Epithelial cell of esophagus (primary cell): ENCODE measurements at regions not wholly inside any gene's neighbourhood (a gene's known extent, or its start where the extent isn't known, plus 50 kb on each side); places are given as distances from the start of the nearest gene placed in this dataset.
A peak's percentile ranks its signal among the peaks of the same experiment; 100 is the strongest.

ENCODE experiments used
- DNase-seq: peaks from one replicate; pipeline ENCODE4 v3.0.0; 2010; ENCODE audit warnings: low read depth
- H3K4me3 ChIP-seq: 2 replicates; pipeline ENCODE4 v1.5.1; 2011; ENCODE audit warnings: mild to moderate bottlenecking, low read length, control low read depth
- TF ChIP-seq, protein P1 (sequence below): IDR thresholded peaks from 2 replicates; pipeline ENCODE4 v1.5.1; 2011; ENCODE audit warnings: low read depth, mild to moderate bottlenecking, low read length, control low read depth, inconsistent platforms; ENCODE audit not compliant: insufficient read depth; ENCODE audit errors: missing control alignments

DNA sequence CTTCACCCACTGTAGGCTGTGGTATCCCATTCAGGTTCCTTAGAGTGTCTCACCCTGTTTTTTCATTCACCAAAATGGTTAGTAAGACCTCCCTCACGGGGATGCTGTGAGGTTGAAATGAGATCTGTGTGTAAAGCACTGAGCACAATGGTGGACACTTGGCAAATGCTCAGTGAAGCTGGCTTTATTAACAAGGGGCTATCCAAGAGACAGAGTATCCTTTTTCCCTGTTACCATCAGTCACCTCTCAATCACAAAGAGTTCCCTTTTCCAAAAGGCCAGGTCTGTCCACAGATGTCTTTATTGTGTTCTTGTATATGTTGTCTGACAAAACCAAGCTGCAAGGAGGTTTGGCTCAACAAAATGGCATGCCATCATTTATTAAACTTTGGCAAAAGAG is 138.9 kb upstream of the RARB start:
- H3K4me3 ChIP-seq, result no peak overlapping the region
- TF ChIP-seq, protein P1, sequence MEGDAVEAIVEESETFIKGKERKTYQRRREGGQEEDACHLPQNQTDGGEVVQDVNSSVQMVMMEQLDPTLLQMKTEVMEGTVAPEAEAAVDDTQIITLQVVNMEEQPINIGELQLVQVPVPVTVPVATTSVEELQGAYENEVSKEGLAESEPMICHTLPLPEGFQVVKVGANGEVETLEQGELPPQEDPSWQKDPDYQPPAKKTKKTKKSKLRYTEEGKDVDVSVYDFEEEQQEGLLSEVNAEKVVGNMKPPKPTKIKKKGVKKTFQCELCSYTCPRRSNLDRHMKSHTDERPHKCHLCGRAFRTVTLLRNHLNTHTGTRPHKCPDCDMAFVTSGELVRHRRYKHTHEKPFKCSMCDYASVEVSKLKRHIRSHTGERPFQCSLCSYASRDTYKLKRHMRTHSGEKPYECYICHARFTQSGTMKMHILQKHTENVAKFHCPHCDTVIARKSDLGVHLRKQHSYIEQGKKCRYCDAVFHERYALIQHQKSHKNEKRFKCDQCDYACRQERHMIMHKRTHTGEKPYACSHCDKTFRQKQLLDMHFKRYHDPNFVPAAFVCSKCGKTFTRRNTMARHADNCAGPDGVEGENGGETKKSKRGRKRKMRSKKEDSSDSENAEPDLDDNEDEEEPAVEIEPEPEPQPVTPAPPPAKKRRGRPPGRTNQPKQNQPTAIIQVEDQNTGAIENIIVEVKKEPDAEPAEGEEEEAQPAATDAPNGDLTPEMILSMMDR, result no peak
- DNase-seq, result no peak

DNA sequence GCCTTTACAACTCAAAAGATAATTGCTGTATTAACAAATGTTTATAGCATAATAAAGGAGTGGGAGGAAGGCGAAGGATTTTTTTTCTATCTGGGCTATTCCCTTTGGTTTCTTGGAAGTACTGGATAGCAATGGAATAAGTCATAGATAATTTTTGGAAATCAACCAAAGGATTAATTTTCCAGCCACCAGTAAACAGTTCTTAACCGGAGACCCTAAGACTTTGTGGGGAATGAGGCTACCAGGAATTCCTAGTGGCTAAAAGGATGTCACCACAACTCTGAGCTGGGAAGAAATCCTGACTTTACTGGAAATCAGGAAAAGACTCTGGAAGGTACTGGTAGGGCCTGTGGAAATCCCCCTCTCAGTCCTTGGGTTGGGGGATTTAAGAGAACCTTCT is 138.4 kb upstream of the RARB start:
- H3K4me3 ChIP-seq, result no peak overlapping the region
- TF ChIP-seq, protein P1, result no peak
- no peak for DNase-seq

DNA sequence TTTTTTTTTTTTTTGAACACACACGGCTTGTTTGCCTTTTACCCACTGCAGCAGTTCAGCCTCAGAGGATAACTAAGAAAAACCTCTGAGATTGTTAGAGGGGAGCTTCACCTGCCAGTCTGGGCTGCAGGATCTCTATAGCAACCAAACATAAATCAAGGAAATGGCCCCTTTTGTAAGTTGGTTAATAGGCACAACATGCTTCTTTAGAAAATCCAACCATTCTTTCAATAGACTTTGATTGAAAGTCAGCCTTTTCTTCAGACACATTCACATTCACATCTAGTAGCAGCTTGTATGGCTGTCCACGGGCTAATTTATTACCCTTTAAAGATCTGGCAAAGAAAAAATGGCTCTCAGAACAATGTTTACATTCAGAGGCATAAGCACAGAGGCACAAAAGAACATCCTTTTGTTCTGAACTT is 136.6 kb upstream of the RARB start:
- no peak for DNase-seq
- H3K4me3 ChIP-seq, result no peak overlapping the region
- TF ChIP-seq, protein P1, result no peak

DNA sequence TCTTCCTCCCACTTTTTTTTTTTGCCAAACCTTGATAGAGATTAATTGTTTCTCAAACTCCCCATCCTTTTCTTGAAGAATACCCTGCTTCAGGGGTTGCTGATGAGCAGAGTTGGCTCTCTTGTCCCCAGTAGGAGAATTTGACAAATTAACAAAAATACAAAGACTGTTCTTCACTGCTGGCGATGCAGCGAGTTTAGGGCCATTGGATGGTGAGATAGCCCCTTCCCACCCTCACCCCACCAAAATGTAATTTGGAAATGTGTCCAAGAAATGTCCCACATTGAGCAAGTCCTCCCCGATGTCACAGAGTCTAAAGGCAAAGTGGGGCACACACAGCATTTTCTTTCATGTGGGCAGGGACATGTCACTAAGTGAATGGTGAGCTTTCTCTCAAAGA is 136.0 kb upstream of the RARB start:
- H3K4me3 ChIP-seq, result no peak overlapping the region
- DNase-seq, result no peak
- TF ChIP-seq, protein P1, result no peak

DNA sequence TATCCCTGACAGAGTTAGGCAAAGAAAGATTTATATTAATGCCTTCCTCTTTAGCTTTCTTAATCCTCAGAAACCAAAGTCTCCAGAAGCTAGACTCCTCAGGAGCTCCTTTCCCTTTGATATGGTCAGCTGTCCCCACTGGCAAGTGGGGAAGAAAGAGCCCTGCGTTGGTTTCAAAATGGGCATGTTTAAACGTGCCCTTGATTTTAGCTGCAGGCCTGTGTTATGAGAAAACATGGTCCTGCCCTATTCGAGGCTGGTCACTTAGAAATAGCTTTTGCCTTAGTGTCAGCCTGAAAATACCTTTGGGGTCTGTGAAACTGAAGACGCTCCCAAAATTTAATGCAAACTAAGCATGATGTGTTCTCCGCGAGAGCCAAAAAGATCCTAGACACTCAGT is 135.5 kb upstream of the RARB start:
- TF ChIP-seq, protein P1, result no peak
- DNase-seq, result peak; percentile 87

DNA sequence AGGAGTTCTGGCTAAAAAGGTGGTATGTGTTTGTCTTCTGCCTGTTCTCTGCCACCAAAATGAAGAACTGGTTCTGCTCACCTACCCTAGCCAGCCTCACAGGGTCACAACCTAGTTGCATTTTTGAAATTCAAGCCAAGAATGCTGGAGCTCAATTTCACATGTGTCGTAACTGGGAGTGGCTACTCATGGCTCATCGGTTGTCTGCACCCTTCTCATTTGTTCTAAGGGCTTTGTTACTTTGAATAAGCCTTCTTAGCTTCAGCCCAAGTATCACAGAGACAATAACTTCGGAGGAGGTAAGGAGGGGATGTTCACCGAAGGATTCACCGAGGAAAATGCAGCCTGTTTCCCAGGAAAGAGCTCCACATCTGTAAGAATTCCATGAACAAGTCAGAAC is 134.3 kb upstream of the RARB start:
- TF ChIP-seq, protein P1, result no peak
- H3K4me3 ChIP-seq, result no peak overlapping the region
- DNase-seq, result peak; percentile 88

More for the DNA sequence above, 135.5 kb upstream of the RARB start:
- no peak overlapping the region for H3K4me3 ChIP-seq

DNA sequence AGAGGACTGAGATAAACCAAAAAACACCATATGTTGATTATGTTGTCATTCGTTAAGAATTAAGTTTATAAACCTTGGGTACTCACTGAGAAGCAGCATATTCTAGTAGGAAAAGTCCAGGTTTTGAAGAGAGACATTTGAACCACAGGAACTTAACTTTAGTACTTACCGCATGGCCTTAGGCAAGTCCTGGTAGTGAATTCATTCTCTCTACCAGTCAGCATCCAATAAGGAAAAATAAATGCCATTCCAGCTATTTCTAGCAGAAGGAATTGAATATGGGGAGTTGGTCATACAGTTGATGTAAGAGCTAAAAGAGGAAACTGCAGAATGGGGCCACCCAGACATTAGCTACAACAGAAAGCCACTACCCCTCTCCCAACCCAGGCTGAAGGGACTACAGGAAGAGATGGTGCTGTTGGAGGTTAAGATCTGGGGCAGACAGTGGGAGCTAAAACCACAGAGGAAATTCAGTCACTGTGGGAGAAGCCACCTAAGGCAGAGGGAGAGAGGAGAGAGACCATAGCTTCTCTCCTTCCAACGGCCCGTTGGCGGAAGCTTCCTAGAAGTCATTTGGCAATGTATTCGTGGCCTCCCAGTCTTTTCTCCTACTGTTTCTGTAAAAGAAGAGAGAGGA is 133.8 kb upstream of the RARB start:
- H3K4me3 ChIP-seq, result no peak overlapping the region
- TF ChIP-seq, protein P1, result no peak
- no peak for DNase-seq
